ENCODE measurements at regions not wholly inside any gene's neighbourhood (a gene's known extent, or its start where the extent isn't known, plus 50 kb on each side); places are given as distances from the start of the nearest gene placed in this dataset.
A peak's percentile ranks its signal among the peaks of the same experiment; 100 is the strongest.

DNA sequence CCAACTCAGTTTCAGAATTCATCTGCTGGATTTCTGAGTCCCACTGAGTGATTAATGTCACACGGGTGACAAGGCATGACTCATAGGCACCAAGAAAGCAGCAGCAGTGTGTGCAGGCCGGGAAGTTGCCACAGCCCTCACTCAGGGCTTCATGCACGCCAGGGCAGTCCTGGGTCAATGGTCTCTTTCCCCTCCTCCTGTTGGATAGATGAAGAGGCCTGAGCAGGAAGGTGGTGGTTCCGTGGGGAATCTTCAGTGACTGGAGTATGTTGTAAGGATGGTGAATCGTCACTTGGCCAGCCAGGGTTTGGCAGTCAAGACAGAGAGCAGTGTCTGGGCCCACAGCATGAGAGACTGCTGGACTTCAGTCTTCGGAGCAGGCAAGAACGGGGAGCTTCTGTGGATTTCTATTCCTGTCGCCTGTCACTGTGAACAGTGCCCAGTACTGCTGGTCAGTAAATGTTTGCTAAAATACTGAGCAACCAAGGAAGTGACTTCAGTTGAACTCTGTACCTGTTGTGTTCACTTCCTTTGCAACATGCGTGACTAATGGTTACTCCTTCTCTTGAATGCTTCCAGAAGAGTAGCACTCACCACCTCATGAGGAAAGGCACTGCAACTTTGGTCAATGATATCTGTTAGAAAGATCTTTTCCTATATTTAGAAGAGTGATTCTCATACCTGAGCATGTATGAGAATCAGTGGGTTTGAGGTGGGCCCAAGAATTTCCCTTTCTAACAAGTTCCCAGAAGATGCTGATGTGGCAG lies 62.0 kb upstream of the CD93 start:
- Histone ChIP-seq H3K9me3 (no peaks in the 10 kb centered on the region), H3K27me3 (no peaks in the 10 kb centered on the region), H3K4me3 (no peak overlapping the region), H3K36me3 (no peaks in the 10 kb centered on the region), H3K27ac (peak overlapping the region; percentile 90 to 91), H3K4me1 (peaks cover 0 to 98% (median 67%) of the 10 kb centered on the region in 4 donors)
- DNase-seq: peak; percentile 87 to 91
- intact Hi-C loops (cut with DNase I; ENCODE audit: low total_unique reads): loop anchor here (10.0 kb wide), 1 partner anchor 207 kb away; the partner anchor contains the start of gene NXT1
- TF ChIP-seq, protein P1, sequence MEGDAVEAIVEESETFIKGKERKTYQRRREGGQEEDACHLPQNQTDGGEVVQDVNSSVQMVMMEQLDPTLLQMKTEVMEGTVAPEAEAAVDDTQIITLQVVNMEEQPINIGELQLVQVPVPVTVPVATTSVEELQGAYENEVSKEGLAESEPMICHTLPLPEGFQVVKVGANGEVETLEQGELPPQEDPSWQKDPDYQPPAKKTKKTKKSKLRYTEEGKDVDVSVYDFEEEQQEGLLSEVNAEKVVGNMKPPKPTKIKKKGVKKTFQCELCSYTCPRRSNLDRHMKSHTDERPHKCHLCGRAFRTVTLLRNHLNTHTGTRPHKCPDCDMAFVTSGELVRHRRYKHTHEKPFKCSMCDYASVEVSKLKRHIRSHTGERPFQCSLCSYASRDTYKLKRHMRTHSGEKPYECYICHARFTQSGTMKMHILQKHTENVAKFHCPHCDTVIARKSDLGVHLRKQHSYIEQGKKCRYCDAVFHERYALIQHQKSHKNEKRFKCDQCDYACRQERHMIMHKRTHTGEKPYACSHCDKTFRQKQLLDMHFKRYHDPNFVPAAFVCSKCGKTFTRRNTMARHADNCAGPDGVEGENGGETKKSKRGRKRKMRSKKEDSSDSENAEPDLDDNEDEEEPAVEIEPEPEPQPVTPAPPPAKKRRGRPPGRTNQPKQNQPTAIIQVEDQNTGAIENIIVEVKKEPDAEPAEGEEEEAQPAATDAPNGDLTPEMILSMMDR (IDR thresholded peaks at IDR 0.05): no peak

DNA sequence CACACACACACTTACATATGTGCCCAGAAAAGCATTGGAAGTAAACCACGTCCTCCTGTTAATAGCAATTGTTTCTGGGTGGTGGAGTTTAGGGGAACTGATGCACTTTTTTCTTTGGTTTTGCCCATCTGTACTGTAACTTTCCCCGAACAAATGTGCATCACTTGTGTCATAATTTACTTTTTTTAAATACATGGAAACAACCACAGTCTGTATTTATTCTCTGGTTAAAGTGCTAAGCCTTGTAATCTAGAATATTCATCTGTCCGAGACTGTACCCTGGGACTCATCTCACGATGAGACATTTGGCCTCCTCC lies 61.5 kb upstream of the CD93 start:
- Histone ChIP-seq H3K27ac (peak overlapping the region; percentile 90 to 91), H3K36me3 (no peaks in the 10 kb centered on the region), H3K4me1 (peaks cover 1 to 98% (median 67%) of the 10 kb centered on the region in 4 donors), H3K4me3 (no peak overlapping the region), H3K9me3 (no peaks in the 10 kb centered on the region), H3K27me3 (no peaks in the 10 kb centered on the region)
- DNase-seq: no peak
- intact Hi-C loops (cut with DNase I; ENCODE audit: low total_unique reads): loop anchor here (10.0 kb wide), 1 partner anchor 207 kb away; the partner anchor contains the start of gene NXT1
- TF ChIP-seq, protein P1 (IDR thresholded peaks at IDR 0.05): no peak

DNA sequence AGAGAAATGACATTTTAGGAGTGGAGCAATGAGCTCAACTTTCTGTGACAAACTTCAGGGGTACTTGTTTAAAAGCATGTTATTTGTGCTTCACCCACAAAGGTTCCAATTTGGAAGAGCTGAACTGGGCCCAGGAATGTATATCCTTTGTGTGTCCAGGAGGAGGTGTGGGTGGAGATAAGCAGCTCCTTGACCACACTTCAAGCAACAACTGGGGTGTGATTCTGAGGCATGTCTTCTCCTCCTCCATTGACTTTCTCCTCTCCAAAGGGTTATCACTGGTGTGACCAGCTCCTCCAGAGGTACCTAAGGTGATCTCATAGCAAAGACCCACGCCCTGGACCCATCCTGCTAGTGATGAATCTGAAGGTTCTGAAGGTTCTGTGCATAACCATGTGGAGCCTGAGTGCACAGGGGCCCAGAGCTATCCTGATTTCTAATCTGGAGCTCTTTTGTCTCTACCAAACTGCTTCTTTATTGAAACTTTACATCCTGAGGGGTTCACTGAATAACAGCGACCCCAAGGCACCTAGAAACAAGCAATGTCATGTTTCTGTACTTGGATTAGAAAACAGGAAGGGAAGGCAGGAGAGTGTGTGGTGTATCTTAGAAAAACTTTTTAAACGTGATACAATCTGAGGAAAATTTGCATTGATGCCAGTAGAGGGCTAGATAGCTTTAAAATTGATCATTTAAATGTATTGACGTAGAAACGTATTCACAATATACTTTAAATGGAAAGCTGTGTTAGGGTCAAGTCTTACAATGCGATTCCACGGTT lies 60.9 kb upstream of the CD93 start:
- Histone ChIP-seq H3K4me1 (peaks cover 3 to 100% (median 69%) of the 10 kb centered on the region in 4 donors), H3K27ac (peak overlapping the region; percentile 90 to 91)

DNA sequence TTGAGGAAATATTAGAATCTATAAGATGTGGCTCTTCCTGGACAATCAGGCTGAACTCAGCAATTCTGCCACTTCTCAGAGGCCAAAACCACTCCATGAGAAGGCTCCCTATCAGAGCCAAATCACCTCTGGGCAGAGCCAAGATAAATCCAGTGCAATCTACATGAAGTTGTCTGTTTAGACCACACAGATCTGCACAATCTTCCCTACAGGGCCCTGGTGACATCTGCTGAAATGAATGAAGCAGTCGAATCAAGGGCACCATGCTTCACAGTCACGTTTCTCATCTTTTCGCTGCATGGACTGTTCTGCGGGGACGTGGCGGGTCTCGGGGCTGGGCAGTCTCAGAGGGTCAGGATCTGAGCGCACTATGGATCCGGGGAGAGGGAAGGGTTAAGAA lies 60.1 kb upstream of the CD93 start:
- H3K36me3 ChIP-seq: no peaks in the 10 kb centered on the region
- intact Hi-C loops (cut with DNase I; ENCODE audit: low total_unique reads): loop anchor here (10.0 kb wide), 1 partner anchor 209 kb away; the partner anchor contains the start of gene NXT1
- H3K27me3 ChIP-seq: no peaks in the 10 kb centered on the region
- TF ChIP-seq, protein P1 (IDR thresholded peaks at IDR 0.05): no peak
- H3K4me1 ChIP-seq: peaks cover 3 to 100% (median 62%) of the 10 kb centered on the region in 4 donors
- no peak overlapping the region for H3K4me3 ChIP-seq
- DNase-seq: peak; percentile 14 to 39
- peak overlapping the region; percentile 90 to 91 for H3K27ac ChIP-seq
- H3K9me3 ChIP-seq: no peaks in the 10 kb centered on the region

More for the DNA sequence above, 60.9 kb upstream of the CD93 start:
- H3K9me3 ChIP-seq: no peaks in the 10 kb centered on the region
- intact Hi-C loops (cut with DNase I; ENCODE audit: low total_unique reads): loop anchor here (10.0 kb wide), 1 partner anchor 208 kb away; the partner anchor contains the start of gene NXT1
- no peaks in the 10 kb centered on the region for H3K27me3 ChIP-seq
- TF ChIP-seq, protein P1 (IDR thresholded peaks at IDR 0.05): no peak
- no peaks in the 10 kb centered on the region for H3K36me3 ChIP-seq
- peak; percentile 17 to 39 for DNase-seq
- H3K4me3 ChIP-seq: no peak overlapping the region

DNA sequence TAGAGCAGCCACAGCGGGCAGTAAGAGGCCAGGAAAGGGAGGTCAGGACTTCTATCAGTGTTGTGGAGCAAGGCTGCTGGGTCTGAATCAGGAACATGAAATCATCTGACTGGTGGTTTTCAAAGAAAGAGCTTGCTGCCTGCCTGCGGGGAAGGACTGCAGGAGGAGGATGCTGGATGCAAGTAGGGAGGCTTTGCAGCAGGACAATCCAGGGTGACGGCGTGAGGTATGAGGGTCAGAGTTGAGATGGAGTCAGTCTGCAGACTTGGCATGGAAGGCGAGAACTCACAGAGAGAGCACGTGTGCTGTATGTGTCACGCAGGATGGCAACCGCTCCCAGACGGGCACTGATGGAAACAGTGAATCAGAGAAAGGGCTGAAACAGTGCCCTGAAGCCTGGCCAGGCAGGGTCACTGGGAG lies 59.2 kb upstream of the CD93 start:
- intact Hi-C loops (cut with DNase I; ENCODE audit: low total_unique reads): loop anchor here (10.0 kb wide), 1 partner anchor 210 kb away; the partner anchor contains the start of gene NXT1
- Histone ChIP-seq H3K27me3 (no peaks in the 10 kb centered on the region), H3K9me3 (no peaks in the 10 kb centered on the region), H3K4me3 (no peak overlapping the region), H3K27ac (peak overlapping the region; percentile 80 to 91), H3K4me1 (peaks cover 3 to 94% (median 53%) of the 10 kb centered on the region in 4 donors), H3K36me3 (no peaks in the 10 kb centered on the region)
- TF ChIP-seq, protein P1 (IDR thresholded peaks at IDR 0.05): no peak
- peak; percentile 71 to 93 for DNase-seq

Data from tibial artery (tissue), 4 donors.